B cell (primary cell): ENCODE measurements at regions not wholly inside any gene's neighbourhood (a gene's known extent, or its start where the extent isn't known, plus 50 kb on each side); places are given as distances from the start of the nearest gene placed in this dataset.

ENCODE experiments used
- ATAC-seq: fragments of 200-7000 bp; cut with Tn5 transposase; one replicate; pipeline ENCODE4 v1.10.0; 2021; ENCODE audit warnings: low read depth, mild to moderate bottlenecking, moderate number of reproducible peaks, moderate library complexity
- CTCF ChIA-PET: fragments of 350-600 bp; sonication (Branson Sonifier 250); formaldehyde crosslinking; loops from one replicate; lab custom pipeline; 2021; ENCODE audit warnings: antibody characterized with exemption, inconsistent platforms; lab: Charles Lee
- POLR2A ChIA-PET: fragments of 350-600 bp; sonication (Branson Sonifier 250); formaldehyde crosslinking; loops from one replicate; lab custom pipeline; 2021; ENCODE audit warnings: antibody characterized with exemption; lab: Charles Lee
- DNase-seq: peaks from one replicate; pipeline ENCODE4 v3.0.0; 2013
- H2AFZ ChIP-seq: 2 replicates; pipeline ENCODE4 v1.6.1; 2012; ENCODE audit warnings: mild to moderate bottlenecking, low read depth, low read length; ENCODE audit not compliant: insufficient read depth, poor library complexity, severe bottlenecking
- H3K27ac ChIP-seq, 2 donors: 1 replicate in 1 of 2; 2 replicates in 1 of 2; pipeline ENCODE4 v1.5.1; 2012 to 2013; ENCODE audit warnings: low read length in 2 of 2, mild to moderate bottlenecking in 2 of 2, moderate library complexity in 1 of 2
- H3K27me3 ChIP-seq, 4 experiments: fragments of 200-600 bp in 1 of 4; sonication (generic) in 1 of 4; replicated peaks in 1 of 4; 1 replicate in 2 of 4; 2 replicates in 2 of 4; pipeline versions ENCODE4 v1.6.1 to v1.7.0; 2013 to 2016; ENCODE audit warnings: low read length in 3 of 4, mild to moderate bottlenecking in 2 of 4, mixed read lengths in 1 of 4, moderate library complexity in 1 of 4; ENCODE audit not compliant: insufficient read depth in 4 of 4, control insufficient read depth in 3 of 4; ENCODE audit errors: control extremely low read depth in 1 of 4
- H3K36me3 ChIP-seq, 2 experiments: replicated peaks in 1 of 2; 1 replicate in 1 of 2; 2 replicates in 1 of 2; pipeline versions ENCODE4 v1.6.1 to v1.7.1; 2013; ENCODE audit warnings: low read length in 1 of 2; ENCODE audit not compliant: insufficient read depth in 2 of 2, control insufficient read depth in 1 of 2; ENCODE audit errors: control extremely low read depth in 1 of 2, extremely low read depth in 1 of 2
- H3K4me1 ChIP-seq, 2 donors: fragments of 200-600 bp in 1 of 2; sonication (generic) in 1 of 2; 1 replicate in 1 of 2; 2 replicates in 1 of 2; pipeline versions ENCODE4 v1.5.1 to v1.6.1; 2013 to 2017; ENCODE audit warnings: low read length in 2 of 2; ENCODE audit not compliant: control insufficient read depth in 2 of 2, insufficient read depth in 2 of 2
- H3K4me2 ChIP-seq: replicated peaks from 2 replicates; pipeline ENCODE3; 2012; ENCODE audit warnings: mild to moderate bottlenecking, low read depth, low read length; ENCODE audit not compliant: poor library complexity, severe bottlenecking
- H3K4me3 ChIP-seq, 5 experiments: fragments of 200-600 bp in 1 of 5; sonication (generic) in 1 of 5; 1 replicate in 3 of 5; 2 replicates in 2 of 5; pipeline versions ENCODE4 v1.5.1 to v1.7.0; 2011 to 2016; ENCODE audit warnings: low read length in 4 of 5, mild to moderate bottlenecking in 4 of 5, low read depth in 2 of 5, control low read depth in 1 of 5, moderate library complexity in 1 of 5; ENCODE audit not compliant: insufficient read depth in 1 of 5; ENCODE audit errors: control extremely low read depth in 1 of 5, extremely low read depth in 1 of 5
- H3K79me2 ChIP-seq: fragments of 200-600 bp; sonication (generic); one replicate; pipeline ENCODE4 v1.6.0; 2016; ENCODE audit warnings: low read length; ENCODE audit not compliant: control insufficient read depth, insufficient read depth
- H3K9ac ChIP-seq: fragments of 200-600 bp; sonication (generic); 2 replicates; pipeline ENCODE4 v1.6.1; 2017; ENCODE audit warnings: mild to moderate bottlenecking, low read length, moderate library complexity
- H3K9me3 ChIP-seq, 3 donors: one replicate each; pipeline versions ENCODE4 v1.6.1 to v1.7.1; 2013; ENCODE audit warnings: low read length in 2 of 3; ENCODE audit not compliant: control insufficient read depth in 2 of 3, insufficient read depth in 1 of 3; ENCODE audit errors: control extremely low read depth in 1 of 3
- H4K20me1 ChIP-seq: 2 replicates; pipeline ENCODE4 v1.6.0; 2012; ENCODE audit warnings: mild to moderate bottlenecking, low read length; ENCODE audit not compliant: insufficient read depth, control insufficient read depth, poor library complexity, severe bottlenecking
- H3K27ac Mint-ChIP-seq: one replicate; pipeline ENCODE4 v1.8.0; 2021; ENCODE audit warnings: mixed read lengths
- H3K27me3 Mint-ChIP-seq: one replicate; pipeline ENCODE4 v1.8.0; 2021; ENCODE audit warnings: mixed read lengths
- H3K4me1 Mint-ChIP-seq: one replicate; pipeline ENCODE4 v1.8.0; 2021; ENCODE audit warnings: mixed read lengths
- H3K4me3 Mint-ChIP-seq: one replicate; pipeline ENCODE4 v1.8.0; 2021; ENCODE audit warnings: mixed read lengths
- H3K9me3 Mint-ChIP-seq: one replicate; pipeline ENCODE4 v1.8.0; 2022; ENCODE audit warnings: mixed read lengths; ENCODE audit not compliant: insufficient read depth
- EZH2 ChIP-seq: IDR thresholded peaks from 2 replicates; pipeline ENCODE4 v1.6.1; 2012; ENCODE audit warnings: borderline replicate concordance, low read depth, mild to moderate bottlenecking, moderate library complexity, low read length; ENCODE audit not compliant: insufficient read depth, poor library complexity, severe bottlenecking
- whole genome bisulfite sequencing: methylation state at CpG from one replicate; pipeline ENCODE4 v1.1.5; 2013; ENCODE audit warnings: missing lambda C conversion rate; ENCODE audit not compliant: insufficient coverage; 5-methylcytosine and 5-hydroxymethylcytosine counted together
- intact Hi-C: fragments of 100-400 bp; cut with micrococcal nuclease; formaldehyde crosslinking; loops from one replicate; pipeline ENCODE4 v1.10.0; 2022
- TF ChIP-seq, protein P1 (sequence below): fragments of 200-600 bp; IDR thresholded peaks from one replicate; pipeline ENCODE4 v1.8.0; 2022; ENCODE audit warnings: antibody characterized with exemption, mild to moderate bottlenecking

DNA sequence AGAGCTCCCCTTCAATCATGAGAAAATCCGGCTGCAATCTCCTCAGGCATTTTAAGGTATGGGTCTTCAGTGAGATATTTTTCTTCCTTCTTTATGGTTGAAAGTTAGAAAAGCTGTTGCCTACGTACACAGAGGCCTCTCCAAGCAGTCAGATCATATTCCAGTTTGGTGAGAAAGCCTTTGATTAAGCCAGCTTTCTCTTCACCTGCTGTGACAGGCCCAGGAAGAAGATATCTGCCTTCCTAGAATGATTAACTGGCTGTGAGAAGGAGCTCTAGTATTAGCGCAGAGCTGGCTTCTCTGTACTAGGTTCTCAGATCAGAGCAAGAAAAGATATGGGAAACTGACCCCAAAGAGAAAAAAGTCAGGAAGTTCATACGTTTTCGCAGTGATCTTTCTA lies 585.0 kb upstream of the CHAC2 start:
- no peaks in the 10 kb centered on the region for H3K9me3 Mint-ChIP-seq
- ATAC-seq = no peak
- Histone ChIP-seq H3K4me1 (no peaks in the 10 kb centered on the region), H3K36me3 (no peaks in the 10 kb centered on the region), H4K20me1 (no peaks in the 10 kb centered on the region), H3K9me3 (no peaks in the 10 kb centered on the region), H3K4me2 (no peak overlapping the region), H3K79me2 (no peaks in the 10 kb centered on the region), H3K27ac (no peak overlapping the region), H3K9ac (no peak overlapping the region), H3K4me3 (no peak overlapping the region), H3K27me3 (no peaks in the 10 kb centered on the region), H2AFZ (no peak overlapping the region)
- no peaks in the 10 kb centered on the region for H3K4me1 Mint-ChIP-seq
- no peak for TF ChIP-seq EZH2
- TF ChIP-seq, protein P1, sequence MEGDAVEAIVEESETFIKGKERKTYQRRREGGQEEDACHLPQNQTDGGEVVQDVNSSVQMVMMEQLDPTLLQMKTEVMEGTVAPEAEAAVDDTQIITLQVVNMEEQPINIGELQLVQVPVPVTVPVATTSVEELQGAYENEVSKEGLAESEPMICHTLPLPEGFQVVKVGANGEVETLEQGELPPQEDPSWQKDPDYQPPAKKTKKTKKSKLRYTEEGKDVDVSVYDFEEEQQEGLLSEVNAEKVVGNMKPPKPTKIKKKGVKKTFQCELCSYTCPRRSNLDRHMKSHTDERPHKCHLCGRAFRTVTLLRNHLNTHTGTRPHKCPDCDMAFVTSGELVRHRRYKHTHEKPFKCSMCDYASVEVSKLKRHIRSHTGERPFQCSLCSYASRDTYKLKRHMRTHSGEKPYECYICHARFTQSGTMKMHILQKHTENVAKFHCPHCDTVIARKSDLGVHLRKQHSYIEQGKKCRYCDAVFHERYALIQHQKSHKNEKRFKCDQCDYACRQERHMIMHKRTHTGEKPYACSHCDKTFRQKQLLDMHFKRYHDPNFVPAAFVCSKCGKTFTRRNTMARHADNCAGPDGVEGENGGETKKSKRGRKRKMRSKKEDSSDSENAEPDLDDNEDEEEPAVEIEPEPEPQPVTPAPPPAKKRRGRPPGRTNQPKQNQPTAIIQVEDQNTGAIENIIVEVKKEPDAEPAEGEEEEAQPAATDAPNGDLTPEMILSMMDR = no peak
- ChIA-PET CTCF (no interaction called here), POLR2A (no interaction called here)
- WGBS = 100% methylated on average over 1 of the region's 5 CpGs
- no peaks in the 10 kb centered on the region for H3K27me3 Mint-ChIP-seq
- no peak for DNase-seq
- H3K4me3 Mint-ChIP-seq = no peak overlapping the region
- intact Hi-C loops = no loop called here
- no peak overlapping the region for H3K27ac Mint-ChIP-seq

DNA sequence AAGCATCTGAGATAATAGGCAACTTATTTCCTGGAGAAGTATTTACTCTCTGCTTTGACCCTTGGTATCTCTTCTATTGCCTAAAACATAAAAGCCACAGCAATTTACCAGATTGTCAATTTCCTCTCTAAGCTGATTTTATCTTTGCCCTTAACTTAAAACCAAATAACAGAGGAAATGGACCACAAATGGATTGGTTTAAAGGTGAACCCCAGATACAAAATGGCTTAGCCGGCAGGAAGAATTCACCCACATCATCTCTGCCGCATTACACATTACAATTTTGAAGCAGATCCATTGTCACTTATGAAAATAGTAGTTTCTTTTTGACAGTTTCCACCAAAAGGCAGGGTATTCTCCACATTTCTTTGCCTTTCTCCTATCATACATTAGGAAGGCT lies 585.8 kb upstream of the CHAC2 start:
- no peaks in the 10 kb centered on the region for H3K36me3 ChIP-seq
- TF ChIP-seq EZH2 = no peak
- TF ChIP-seq, protein P1 = no peak
- no peaks in the 10 kb centered on the region for H3K27me3 ChIP-seq
- H3K9ac ChIP-seq = no peak overlapping the region
- H3K9me3 ChIP-seq = no peaks in the 10 kb centered on the region
- no peaks in the 10 kb centered on the region for H3K4me1 ChIP-seq
- ChIA-PET CTCF (no interaction called here), POLR2A (no interaction called here)
- no peak overlapping the region for H2AFZ ChIP-seq
- DNase-seq = no peak
- H4K20me1 ChIP-seq = no peaks in the 10 kb centered on the region
- Mint-ChIP-seq H3K9me3 (no peaks in the 10 kb centered on the region), H3K4me3 (no peak overlapping the region), H3K27ac (no peak overlapping the region), H3K4me1 (no peaks in the 10 kb centered on the region), H3K27me3 (no peaks in the 10 kb centered on the region)
- intact Hi-C loops = no loop called here
- ATAC-seq = no peak
- H3K4me3 ChIP-seq = no peak overlapping the region
- 57% methylated on average over 1 of the region's 2 CpGs for WGBS
- H3K4me2 ChIP-seq = no peak overlapping the region
- no peak overlapping the region for H3K27ac ChIP-seq
- no peaks in the 10 kb centered on the region for H3K79me2 ChIP-seq
